ENCODE measurements at regions not wholly inside any gene's neighbourhood (a gene's known extent, or its start where the extent isn't known, plus 50 kb on each side); places are given as distances from the start of the nearest gene placed in this dataset.

DNA sequence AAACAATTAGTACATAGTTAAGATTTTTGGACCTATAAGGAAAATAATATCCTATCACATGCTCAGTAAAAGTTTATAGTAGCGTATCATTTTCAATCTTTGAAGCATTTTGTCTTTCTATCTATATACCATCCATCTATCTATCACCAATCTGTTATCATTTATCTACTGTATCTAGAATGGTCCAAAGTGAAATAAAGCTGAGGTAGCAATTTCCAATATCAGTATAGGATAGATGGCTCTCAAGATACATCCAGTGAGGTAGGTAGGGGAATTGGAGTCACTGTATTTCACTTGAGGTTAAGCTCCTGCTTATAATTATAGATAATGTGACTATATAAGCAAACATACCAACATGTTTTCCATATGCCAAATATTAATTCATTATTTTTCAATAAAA, 889.1 kb upstream of the CTNND2 start:
- 96 to 99% methylated on average over 1 of the region's 1 CpG for WGBS, 2 donors

DNA sequence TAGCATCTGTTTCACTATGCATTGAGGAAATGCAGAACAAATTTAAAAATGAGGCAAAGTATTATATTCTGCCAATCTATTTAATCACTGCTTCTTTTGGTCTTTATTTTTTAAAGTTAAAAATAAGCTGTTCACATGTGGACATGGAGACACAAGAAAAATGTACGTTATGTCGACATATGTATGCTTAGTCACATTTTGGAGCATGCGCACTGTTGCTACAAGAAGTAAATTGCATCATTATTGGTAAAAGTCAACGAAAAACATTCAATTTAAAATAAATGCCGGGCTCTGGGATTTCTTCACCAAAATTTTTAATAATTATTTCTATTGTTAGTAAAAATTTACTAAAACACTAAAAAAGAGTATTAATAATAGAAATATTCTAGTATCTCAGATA, 876.3 kb upstream of the CTNND2 start:
- Histone ChIP-seq H3K27ac (ENCODE audit: low read depth in 1 of 2, low read length in 1 of 2) (no peak overlapping the region), H3K9ac (ENCODE audit: insufficient read depth in 1 of 2, low read length in 2 of 2) (no peak overlapping the region), H3K36me3 (ENCODE audit: control insufficient read depth in 4 of 4, insufficient read depth in 4 of 4, low read length in 4 of 4) (no peaks in the 10 kb centered on the region), H3K4me1 (ENCODE audit: control insufficient read depth in 5 of 5, insufficient read depth in 5 of 5, low read length in 5 of 5) (no peaks in the 10 kb centered on the region), H3K4me3 (no peak overlapping the region), H3K27me3 (ENCODE audit: control insufficient read depth in 3 of 3, insufficient read depth in 3 of 3, low read length in 2 of 3) (no peaks in the 10 kb centered on the region), H3K9me3 (ENCODE audit: control insufficient read depth in 4 of 4, insufficient read depth in 3 of 4, low read length in 3 of 4) (peaks cover 0 to 2% (median 0%) of the 10 kb centered on the region in 4 donors)
- ATAC-seq (ENCODE audit: insufficient read depth, low FRiP score) (no peak), DNase-seq (no peak)
- WGBS, 2 donors = 84 to 87% methylated on average over 5 of the region's 5 CpGs
- TF ChIP-seq, protein P1, sequence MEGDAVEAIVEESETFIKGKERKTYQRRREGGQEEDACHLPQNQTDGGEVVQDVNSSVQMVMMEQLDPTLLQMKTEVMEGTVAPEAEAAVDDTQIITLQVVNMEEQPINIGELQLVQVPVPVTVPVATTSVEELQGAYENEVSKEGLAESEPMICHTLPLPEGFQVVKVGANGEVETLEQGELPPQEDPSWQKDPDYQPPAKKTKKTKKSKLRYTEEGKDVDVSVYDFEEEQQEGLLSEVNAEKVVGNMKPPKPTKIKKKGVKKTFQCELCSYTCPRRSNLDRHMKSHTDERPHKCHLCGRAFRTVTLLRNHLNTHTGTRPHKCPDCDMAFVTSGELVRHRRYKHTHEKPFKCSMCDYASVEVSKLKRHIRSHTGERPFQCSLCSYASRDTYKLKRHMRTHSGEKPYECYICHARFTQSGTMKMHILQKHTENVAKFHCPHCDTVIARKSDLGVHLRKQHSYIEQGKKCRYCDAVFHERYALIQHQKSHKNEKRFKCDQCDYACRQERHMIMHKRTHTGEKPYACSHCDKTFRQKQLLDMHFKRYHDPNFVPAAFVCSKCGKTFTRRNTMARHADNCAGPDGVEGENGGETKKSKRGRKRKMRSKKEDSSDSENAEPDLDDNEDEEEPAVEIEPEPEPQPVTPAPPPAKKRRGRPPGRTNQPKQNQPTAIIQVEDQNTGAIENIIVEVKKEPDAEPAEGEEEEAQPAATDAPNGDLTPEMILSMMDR (IDR thresholded peaks at IDR 0.05; ENCODE audit: control extremely low read depth, extremely low read depth) = no peak

More for the DNA sequence above, 889.1 kb upstream of the CTNND2 start:
- ATAC-seq (ENCODE audit: insufficient read depth, low FRiP score) = no peak
- H3K27me3 ChIP-seq (ENCODE audit: control insufficient read depth in 3 of 3, insufficient read depth in 3 of 3, low read length in 2 of 3) = no peaks in the 10 kb centered on the region
- H3K4me3 ChIP-seq = no peak overlapping the region
- H3K9me3 ChIP-seq (ENCODE audit: control insufficient read depth in 4 of 4, insufficient read depth in 3 of 4, low read length in 3 of 4) = peaks cover 0 to 8% (median 2%) of the 10 kb centered on the region in 4 donors
- no peak overlapping the region for H3K27ac ChIP-seq (ENCODE audit: low read depth in 1 of 2, low read length in 1 of 2)
- H3K9ac ChIP-seq (ENCODE audit: insufficient read depth in 1 of 2, low read length in 2 of 2) = no peak overlapping the region
- DNase-seq = no peak
- H3K36me3 ChIP-seq (ENCODE audit: control insufficient read depth in 4 of 4, insufficient read depth in 4 of 4, low read length in 4 of 4) = no peaks in the 10 kb centered on the region
- TF ChIP-seq, protein P1 (IDR thresholded peaks at IDR 0.05; ENCODE audit: control extremely low read depth, extremely low read depth) = no peak
- H3K4me1 ChIP-seq (ENCODE audit: control insufficient read depth in 5 of 5, insufficient read depth in 5 of 5, low read length in 5 of 5) = no peaks in the 10 kb centered on the region

DNA sequence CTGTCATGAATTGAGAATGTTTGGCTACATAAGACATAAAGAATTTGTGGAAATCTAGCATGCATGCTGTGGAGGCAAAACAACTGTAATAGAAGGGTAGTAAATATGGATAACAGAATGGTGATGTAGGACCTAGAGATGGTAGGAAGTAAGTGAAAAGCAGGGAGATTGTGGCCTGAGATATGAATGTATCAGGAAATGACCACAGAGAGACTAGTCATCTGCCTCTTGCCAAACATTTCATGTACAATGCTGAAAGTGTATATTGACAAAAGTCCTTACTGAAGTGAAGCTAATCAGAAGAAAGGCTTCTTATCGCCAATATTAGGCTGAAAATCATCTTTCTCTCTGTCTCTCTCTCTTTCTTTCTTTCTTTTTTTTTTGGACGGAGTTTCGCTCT, 873.1 kb upstream of the CTNND2 start:
- Histone ChIP-seq H3K4me1 (ENCODE audit: control insufficient read depth in 5 of 5, insufficient read depth in 5 of 5, low read length in 5 of 5) (no peaks in the 10 kb centered on the region), H3K36me3 (ENCODE audit: control insufficient read depth in 4 of 4, insufficient read depth in 4 of 4, low read length in 4 of 4) (no peaks in the 10 kb centered on the region), H3K27ac (ENCODE audit: low read depth in 1 of 2, low read length in 1 of 2) (no peak overlapping the region), H3K4me3 (no peak overlapping the region), H3K9me3 (ENCODE audit: control insufficient read depth in 4 of 4, insufficient read depth in 3 of 4, low read length in 3 of 4) (no peaks in the 10 kb centered on the region), H3K9ac (ENCODE audit: insufficient read depth in 1 of 2, low read length in 2 of 2) (no peak overlapping the region), H3K27me3 (ENCODE audit: control insufficient read depth in 3 of 3, insufficient read depth in 3 of 3, low read length in 2 of 3) (no peaks in the 10 kb centered on the region)
- no peak for ATAC-seq (ENCODE audit: insufficient read depth, low FRiP score)
- TF ChIP-seq, protein P1 (IDR thresholded peaks at IDR 0.05; ENCODE audit: control extremely low read depth, extremely low read depth) = no peak
- 91 to 96% methylated on average over 3 of the region's 3 CpGs for WGBS, 2 donors
- no peak for DNase-seq

DNA sequence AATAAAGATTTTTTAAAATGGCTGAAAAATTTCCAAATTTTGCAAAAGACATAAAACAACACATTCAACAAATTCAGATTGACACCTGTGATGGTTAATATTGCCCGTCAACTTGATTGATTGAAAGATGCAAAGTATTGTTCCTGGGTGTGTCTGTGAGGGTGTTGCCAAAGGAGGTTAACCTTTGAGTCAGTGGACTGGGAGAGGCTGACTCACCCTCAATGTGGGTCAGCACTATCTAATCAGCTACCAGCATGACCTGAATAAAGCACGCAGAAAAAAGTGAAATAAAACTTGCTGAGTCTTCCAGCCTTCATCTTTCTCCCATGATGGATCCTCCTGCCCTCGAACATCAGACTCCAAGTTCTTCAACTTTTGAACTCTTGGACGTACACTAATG, 868.0 kb upstream of the CTNND2 start:
- TF ChIP-seq, protein P1 (IDR thresholded peaks at IDR 0.05; ENCODE audit: control extremely low read depth, extremely low read depth) = no peak
- peaks cover 0 to 3% (median 0%) of the 10 kb centered on the region in 4 donors for H3K9me3 ChIP-seq (ENCODE audit: control insufficient read depth in 4 of 4, insufficient read depth in 3 of 4, low read length in 3 of 4)
- H3K4me1 ChIP-seq (ENCODE audit: control insufficient read depth in 5 of 5, insufficient read depth in 5 of 5, low read length in 5 of 5) = no peaks in the 10 kb centered on the region
- no peak for ATAC-seq (ENCODE audit: insufficient read depth, low FRiP score)
- H3K36me3 ChIP-seq (ENCODE audit: control insufficient read depth in 4 of 4, insufficient read depth in 4 of 4, low read length in 4 of 4) = no peaks in the 10 kb centered on the region
- no peaks in the 10 kb centered on the region for H3K27me3 ChIP-seq (ENCODE audit: control insufficient read depth in 3 of 3, insufficient read depth in 3 of 3, low read length in 2 of 3)
- DNase-seq = no peak
- 80 to 95% methylated on average over 4 of the region's 4 CpGs for WGBS, 2 donors
- H3K4me3 ChIP-seq = no peak overlapping the region
- H3K9ac ChIP-seq (ENCODE audit: insufficient read depth in 1 of 2, low read length in 2 of 2) = no peak overlapping the region
- H3K27ac ChIP-seq (ENCODE audit: low read depth in 1 of 2, low read length in 1 of 2) = no peak overlapping the region

All from lung (tissue), 11 donors.